Heart left ventricle (tissue), 16 donors: ENCODE measurements at regions not wholly inside any gene's neighbourhood (a gene's known extent, or its start where the extent isn't known, plus 50 kb on each side); places are given as distances from the start of the nearest gene placed in this dataset.

Experiments
- ATAC-seq, 4 donors: fragments of 200-7000 bp; cut with Tn5 transposase; one replicate each; pipeline ENCODE4 v1.9.1; 2020 to 2022; ENCODE audit warnings: moderate library complexity in 4 of 4, mild to moderate bottlenecking in 3 of 4, moderate number of reproducible peaks in 1 of 4
- DNase-seq, 5 donors: peaks; one replicate each; pipeline ENCODE4 v3.0.0-alpha.2; 2020
- H3K27ac ChIP-seq, 12 donors: fragments of 200-600 bp; sonication (generic) in 4 of 12; one replicate each; pipeline versions ENCODE4 v1.5.0 to v1.8.0; 2016 to 2022; ENCODE audit warnings: mild to moderate bottlenecking in 2 of 12
- H3K27me3 ChIP-seq, 9 donors: fragments of 200-600 bp; sonication (generic) in 2 of 9; one replicate each; pipeline versions ENCODE4 v1.5.1 to v1.8.0; 2016 to 2022; ENCODE audit warnings: mild to moderate bottlenecking in 3 of 9
- H3K36me3 ChIP-seq, 9 donors: fragments of 200-600 bp; sonication (generic) in 2 of 9; one replicate each; pipeline versions ENCODE4 v1.5.0 to v1.8.0; 2018 to 2022; ENCODE audit warnings: mild to moderate bottlenecking in 2 of 9
- H3K4me1 ChIP-seq, 12 donors: fragments of 200-600 bp; sonication (generic) in 4 of 12; one replicate each; pipeline versions ENCODE4 v1.5.0 to v1.8.0; 2016 to 2022; ENCODE audit warnings: mild to moderate bottlenecking in 3 of 12
- H3K4me3 ChIP-seq, 12 donors: fragments of 200-600 bp; sonication (generic) in 4 of 12; one replicate each; pipeline versions ENCODE4 v1.5.0 to v1.8.0; 2017 to 2022; ENCODE audit warnings: mild to moderate bottlenecking in 9 of 12, moderate library complexity in 4 of 12
- H3K9me3 ChIP-seq, 12 donors: fragments of 200-600 bp; sonication (generic) in 4 of 12; one replicate each; pipeline versions ENCODE4 v1.5.0 to v1.8.0; 2016 to 2022; ENCODE audit warnings: mild to moderate bottlenecking in 1 of 12
- CTCF ChIP-seq, 12 donors: fragments of 200-600 bp; sonication (generic) in 4 of 12; IDR thresholded peaks; one replicate each; pipeline versions ENCODE4 v1.5.0 to v1.8.0; 2018 to 2022; ENCODE audit warnings: antibody characterized with exemption in 12 of 12, mild to moderate bottlenecking in 5 of 12
- POLR2A ChIP-seq, 2 donors: fragments of 450-650 bp; IDR thresholded peaks; one replicate each; pipeline ENCODE4 v1.6.1; 2017; ENCODE audit warnings: antibody characterized with exemption in 2 of 2, mild to moderate bottlenecking in 2 of 2, moderate library complexity in 2 of 2
- WGBS, 4 donors: extraction: QIAGEN DNeasy Blood & Tissue Kit in 2 of 4; methylation state at CpG; one replicate each; pipeline versions ENCODE4 v1.1.5 to v1.1.7; 2013 to 2018; 5-methylcytosine and 5-hydroxymethylcytosine counted together
- intact Hi-C, 10 donors: fragments of 100-400 bp; cut with DNase I; formaldehyde crosslinking; loops; one replicate each; pipeline versions ENCODE4 v1.11.1 to v1.14.2; 2022
- donor health status: ischemic (EF 13 %, LVEDD 7.1; RV severe dilation, severe dysfunction).
- donor health status: healthy with polysubstance abuse.
- donor health status: DM: no; HTN: yes; CAD: no.
- donor health status: DM: no; HTN: no; CAD: no.
- donor health status: ischemic (EF 25% LVEDD 6.9; RV normal size, moderate dysfunction).
- donor health status: ischemic (EF 25% LVEDD 5.7; RV mildly dilated, moderate dysfunction).
- donor health status: healthy.
- donor health status: DM: yes; HTN: yes; CAD: no.
- donor health status: ischemic (EF 35%, LVEDD 5.7; RV mildly dilated, moderate dysfunction).
- donor health status: nonischemic (EF 11% LVEDD 7.7; RV severe dilation, severe dysfunction).
- donor health status: DM: yes; HTN: yes; CAD: no.
- donor health status: PGD.
- donor health status: ischemic (EF 29% LVEDD 5.4; RV normal size, mild dysfunction).
- donor health status: nonischemic (EF 23%, LVEDD 6.1; RV moderate dilation, normal function).

GRCh38 chr6:112557961-112558360 is 210.8 kb downstream of the RFPL4B start:
- no peaks in the 10 kb centered on the region for H3K27me3 ChIP-seq
- intact Hi-C loops = no loop called here
- H3K4me1 ChIP-seq = peaks cover 0 to 9% (median 2%) of the 10 kb centered on the region in 12 donors
- no peak for ATAC-seq
- no peak for DNase-seq
- H3K36me3 ChIP-seq = no peaks in the 10 kb centered on the region
- H3K4me3 ChIP-seq = no peak overlapping the region
- no peak for TF ChIP-seq POLR2A (IDR thresholded peaks at IDR 0.05)
- no peak for TF ChIP-seq CTCF (IDR thresholded peaks at IDR 0.05)
- H3K9me3 ChIP-seq = peaks cover 0 to 14% (median 0%) of the 10 kb centered on the region in 12 donors
- H3K27ac ChIP-seq = no peak overlapping the region

GRCh38 chr6:112560651-112561050 is 213.5 kb downstream of the RFPL4B start:
- intact Hi-C loops = no loop called here
- Histone ChIP-seq H3K4me1 (peaks cover 0 to 15% (median 7%) of the 10 kb centered on the region in 12 donors), H3K27me3 (no peaks in the 10 kb centered on the region), H3K9me3 (peaks cover 0 to under 1% (median 0%) of the 10 kb centered on the region in 12 donors), H3K4me3 (no peak overlapping the region), H3K36me3 (no peaks in the 10 kb centered on the region), H3K27ac (no peak overlapping the region)
- no peak for ATAC-seq
- DNase-seq = no peak
- TF ChIP-seq POLR2A (IDR thresholded peaks at IDR 0.05) (no peak), CTCF (IDR thresholded peaks at IDR 0.05) (no peak)
- 71 to 84% (median 77%) methylated on average over 2 of the region's 2 CpGs for WGBS, 4 donors

- peaks cover 0 to 15% (median 7%) of the 10 kb centered on the region in 12 donors for H3K4me1 ChIP-seq
- no peaks in the 10 kb centered on the region for H3K27me3 ChIP-seq
- TF ChIP-seq CTCF (IDR thresholded peaks at IDR 0.05) (no peak), POLR2A (IDR thresholded peaks at IDR 0.05) (no peak)
- DNase-seq (no peak), ATAC-seq (peak; percentile 41 to 57 (median 48))
- no peak overlapping the region for H3K4me3 ChIP-seq
- H3K36me3 ChIP-seq = no peaks in the 10 kb centered on the region
- intact Hi-C loops = no loop called here
- peak overlapping the region in 1 of 12 donors; percentile 14 for H3K27ac ChIP-seq
- WGBS, 4 donors = 32 to 41% (median 37%) methylated on average over 7 of the region's 7 CpGs
- H3K9me3 ChIP-seq = no peaks in the 10 kb centered on the region
Observed at GRCh38 chr6:112562301-112563231, 215.4 kb downstream of the RFPL4B start.

- no peak for ATAC-seq
- H3K4me1 ChIP-seq = peaks cover 0 to 15% (median 7%) of the 10 kb centered on the region in 12 donors
- WGBS, 4 donors = 40 to 59% (median 51%) methylated on average over 3 of the region's 3 CpGs
Observed at GRCh38 chr6:112563368-112563767, 216.2 kb downstream of the RFPL4B start.

More at GRCh38 chr6:112563368-112563767, 216.2 kb downstream of the RFPL4B start:
- intact Hi-C loops = no loop called here
- TF ChIP-seq POLR2A (IDR thresholded peaks at IDR 0.05) = no peak
- TF ChIP-seq CTCF (IDR thresholded peaks at IDR 0.05) = no peak
- no peak for DNase-seq
- Histone ChIP-seq H3K27me3 (no peaks in the 10 kb centered on the region), H3K9me3 (no peaks in the 10 kb centered on the region), H3K36me3 (no peaks in the 10 kb centered on the region), H3K4me3 (no peak overlapping the region), H3K27ac (no peak overlapping the region)
